ENCODE measurements at regions not wholly inside any gene's neighbourhood (a gene's known extent, or its start where the extent isn't known, plus 50 kb on each side); places are given as distances from the start of the nearest gene placed in this dataset.

DNA sequence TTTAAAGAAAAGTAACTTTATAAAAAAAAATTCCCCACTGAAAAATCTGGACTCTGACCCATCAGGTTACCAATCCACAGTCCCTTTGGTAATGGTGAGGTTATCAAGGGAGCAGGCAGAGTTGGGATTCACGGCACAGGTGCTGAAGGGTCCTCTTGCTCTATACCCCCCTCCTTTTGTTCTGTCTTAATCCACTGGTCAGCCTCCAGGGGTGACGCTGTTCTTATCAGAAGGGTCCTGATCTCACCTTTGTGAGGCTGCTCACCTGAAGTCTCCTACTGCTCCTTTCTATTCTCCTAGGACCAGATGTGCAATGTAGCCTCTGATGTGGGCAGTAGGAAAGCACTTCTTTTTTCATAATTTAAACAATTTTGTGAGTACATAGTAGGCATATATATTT, 80.6 kb upstream of the E2F8 start:
- intact Hi-C loops (cut with DNase I) = no loop called here
- no peak for DNase-seq

DNA sequence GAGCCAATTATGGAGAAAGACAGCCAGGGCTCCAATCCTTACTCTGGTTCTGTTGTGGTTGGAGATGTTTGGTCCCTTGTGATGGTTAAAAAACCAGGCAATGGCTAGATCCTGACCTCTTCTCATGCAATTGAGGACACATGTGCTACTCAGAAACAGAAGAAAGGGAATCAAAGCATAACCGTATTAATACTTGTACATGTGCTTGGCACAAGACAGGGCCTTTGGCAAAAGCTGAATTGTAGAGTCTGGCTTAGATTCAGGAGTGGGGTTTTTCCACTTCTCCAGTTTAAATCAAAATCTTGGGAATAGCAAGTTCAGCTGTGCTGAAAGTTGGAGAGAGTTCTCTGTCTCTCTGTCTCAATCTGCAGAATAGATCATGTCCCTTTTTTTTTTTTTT, 80.1 kb upstream of the E2F8 start:
- DNase-seq = no peak
- intact Hi-C loops (cut with DNase I) = no loop called here

DNA sequence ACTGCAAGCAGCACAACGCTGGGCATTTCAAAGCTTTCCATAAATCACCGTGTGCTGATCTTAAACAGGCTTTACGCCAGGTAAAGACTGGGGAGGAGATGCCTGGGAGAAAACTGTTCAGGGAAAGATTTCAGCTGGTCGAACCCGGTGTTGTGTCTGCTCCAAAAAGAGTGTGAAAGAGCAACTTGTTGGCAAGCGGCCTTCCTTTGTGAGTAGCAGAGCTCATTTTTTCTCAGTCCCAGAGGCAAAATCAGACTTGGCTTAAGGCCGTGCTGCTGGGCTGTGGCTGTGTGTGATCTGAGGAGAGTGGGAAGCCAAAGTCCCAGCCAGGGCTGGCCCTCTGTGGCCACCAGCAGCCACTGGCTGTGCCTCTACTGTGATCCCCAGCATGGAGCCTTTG, 75.7 kb upstream of the E2F8 start:
- DNase-seq = peak in 3 of 10 donors; percentile 22 to 45 (median 31)
- intact Hi-C loops (cut with DNase I) = no loop called here

DNA sequence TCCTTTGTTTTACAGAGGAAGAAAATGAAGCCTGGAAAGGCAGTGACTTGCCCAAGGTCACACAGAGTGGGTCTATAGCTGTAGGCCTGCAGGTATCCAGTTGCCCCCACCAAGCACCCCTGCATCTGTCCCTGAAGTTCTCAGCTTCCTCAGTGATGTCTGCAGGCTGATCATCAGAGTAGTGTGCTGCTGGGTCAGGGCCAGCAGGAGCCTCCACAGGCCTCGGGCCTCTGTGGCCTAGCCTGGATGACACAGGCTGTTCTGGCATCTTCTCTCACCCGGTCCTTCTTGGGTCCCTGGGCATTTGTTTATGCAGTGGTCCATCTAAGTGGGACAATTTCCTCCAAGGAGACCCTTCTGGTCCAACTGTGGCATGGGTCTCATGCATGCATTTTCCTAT, 74.8 kb upstream of the E2F8 start:
- intact Hi-C loops (cut with DNase I) = no loop called here
- no peak for DNase-seq

DNA sequence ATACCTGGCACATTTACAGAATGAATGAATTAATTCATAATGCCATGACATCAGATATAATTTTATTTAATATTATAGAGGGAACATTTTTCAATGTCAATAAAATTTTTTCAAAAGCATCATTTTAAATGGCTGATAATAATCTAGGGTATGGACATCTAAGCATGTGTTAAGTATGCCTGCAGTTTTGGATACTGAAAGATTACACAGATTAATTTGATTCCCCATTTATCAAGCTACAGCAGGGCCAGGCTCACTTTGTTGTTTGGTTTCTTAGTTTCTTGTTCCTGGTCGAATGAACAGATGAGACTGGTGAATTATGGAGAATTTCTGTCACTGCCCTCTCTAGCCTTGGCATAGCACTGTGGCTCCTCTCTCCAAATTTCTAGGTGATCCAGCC, 72.4 kb upstream of the E2F8 start:
- DNase-seq = no peak
- intact Hi-C loops (cut with DNase I) = no loop called here

DNA sequence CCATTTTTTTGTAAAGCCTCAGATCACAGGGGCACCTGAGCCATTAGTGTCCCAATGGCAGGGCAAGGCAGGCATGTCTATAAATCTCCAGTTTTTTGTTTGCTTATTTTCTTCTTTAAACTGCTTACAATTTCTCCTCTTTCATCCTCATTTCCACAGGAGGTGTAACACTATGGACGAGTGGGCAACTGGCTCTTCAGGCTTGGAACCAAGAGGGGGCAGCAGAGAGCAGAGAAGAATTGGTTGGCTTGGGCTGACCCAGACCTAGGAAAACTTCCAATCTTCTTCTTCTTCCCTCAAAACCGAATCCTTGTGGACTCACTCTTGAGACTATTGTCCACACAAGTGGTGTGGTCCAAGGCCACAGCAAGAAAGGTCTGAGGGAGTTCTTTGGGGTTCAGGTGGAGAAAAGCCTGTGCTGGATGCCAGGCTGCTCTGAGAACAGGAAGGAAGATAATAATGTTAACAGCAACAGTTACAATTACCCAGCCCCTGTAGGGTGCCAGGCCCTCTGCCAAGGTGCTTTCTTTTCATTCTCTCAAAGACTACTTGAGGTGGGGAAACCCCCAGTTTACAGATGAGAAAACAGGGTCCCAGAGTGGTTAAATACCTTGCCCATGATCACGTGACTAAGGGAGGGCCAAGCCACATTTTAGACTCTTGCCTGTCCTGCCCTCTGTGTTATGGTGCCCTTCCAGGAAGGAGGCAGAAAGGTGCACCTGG, 70.7 kb upstream of the E2F8 start:
- intact Hi-C loops (cut with DNase I) = loop anchor here (1.0 kb wide), 1 partner anchor 242 kb away; no protein-coding TSS in a partner anchor
- peak; percentile 48 to 93 (median 82) for DNase-seq

DNA sequence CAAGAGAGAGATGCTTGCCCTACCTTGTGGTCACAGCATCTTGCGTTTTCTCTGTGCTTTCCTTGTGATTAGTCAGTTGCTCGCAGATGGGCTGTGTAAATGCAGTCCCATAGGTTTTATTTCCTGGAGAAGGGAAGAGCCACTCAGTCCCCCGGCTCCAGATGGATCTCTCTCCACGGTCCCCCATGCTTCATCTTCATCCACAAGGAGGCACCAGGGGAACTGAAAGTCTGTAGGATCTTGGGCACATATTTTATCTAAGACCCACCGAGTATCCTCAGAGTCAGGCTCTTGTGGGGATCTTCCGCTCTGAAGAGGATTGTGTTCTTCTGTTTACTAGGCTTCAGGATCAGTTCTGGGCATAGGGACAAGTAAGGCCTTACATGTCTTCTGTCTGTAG, 66.8 kb upstream of the E2F8 start:
- DNase-seq = no peak
- intact Hi-C loops (cut with DNase I) = loop anchor here (10.0 kb wide), 1 partner anchor 427 kb away; no protein-coding TSS in a partner anchor

DNA sequence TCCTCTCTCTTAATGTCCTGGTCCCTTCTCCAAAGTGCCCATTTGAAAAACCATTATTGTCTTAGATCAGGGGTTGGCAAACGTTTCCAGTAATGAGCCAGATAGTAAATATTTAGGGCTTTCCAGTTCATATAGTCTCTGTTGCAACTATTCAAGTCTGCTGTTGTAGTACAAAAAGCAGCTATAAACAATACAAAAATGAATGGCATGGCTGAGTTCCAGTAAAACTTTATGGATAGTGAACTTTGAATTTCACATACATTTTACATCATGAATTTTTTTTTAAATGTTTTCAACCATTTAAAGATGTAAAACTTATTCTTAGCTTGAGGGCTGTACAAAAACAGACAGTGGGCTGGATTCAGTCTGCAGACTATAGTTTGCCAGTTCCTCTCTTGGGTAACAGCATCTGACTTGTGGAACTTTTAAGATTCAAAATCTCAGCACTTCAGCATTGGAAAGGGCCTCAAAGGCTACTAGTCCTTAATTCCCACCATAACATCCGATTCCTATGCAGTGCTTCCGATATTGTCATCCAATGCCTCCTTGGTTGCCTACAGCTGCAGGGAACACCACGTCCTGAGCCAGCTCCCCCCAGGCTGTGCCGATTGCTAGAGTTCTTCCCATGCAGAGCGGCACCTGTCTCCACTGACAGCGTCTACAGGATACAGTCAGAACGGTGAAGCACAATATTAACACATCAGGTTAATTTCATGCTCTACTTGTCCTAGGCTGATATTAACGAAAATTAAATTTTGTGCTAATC, 65.6 kb upstream of the E2F8 start:
- DNase-seq = no peak
- intact Hi-C loops (cut with DNase I) = loop anchor here (10.0 kb wide), 1 partner anchor 428 kb away; no protein-coding TSS in a partner anchor

DNA sequence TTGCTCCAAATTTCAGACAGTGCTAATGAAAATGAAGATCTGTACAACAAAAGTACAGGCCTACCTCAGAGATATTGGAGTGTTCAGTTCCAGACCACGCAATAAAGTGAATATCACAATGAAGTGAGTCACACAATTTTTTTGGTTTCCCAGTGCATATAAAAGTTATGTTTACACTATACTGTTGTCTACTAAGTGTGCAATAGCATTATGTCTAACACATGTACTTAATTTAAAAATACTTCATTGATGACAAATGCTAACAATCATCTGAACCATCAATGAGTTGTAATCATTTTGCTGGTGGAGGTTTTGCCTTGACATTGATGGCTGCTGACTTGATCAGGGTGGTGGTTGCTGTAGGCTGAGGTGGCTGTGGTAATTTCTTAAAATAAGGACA, 60.6 kb upstream of the E2F8 start:
- no peak for DNase-seq
- intact Hi-C loops (cut with DNase I) = loop anchor here (10.0 kb wide), 1 partner anchor 433 kb away; no protein-coding TSS in a partner anchor

DNA sequence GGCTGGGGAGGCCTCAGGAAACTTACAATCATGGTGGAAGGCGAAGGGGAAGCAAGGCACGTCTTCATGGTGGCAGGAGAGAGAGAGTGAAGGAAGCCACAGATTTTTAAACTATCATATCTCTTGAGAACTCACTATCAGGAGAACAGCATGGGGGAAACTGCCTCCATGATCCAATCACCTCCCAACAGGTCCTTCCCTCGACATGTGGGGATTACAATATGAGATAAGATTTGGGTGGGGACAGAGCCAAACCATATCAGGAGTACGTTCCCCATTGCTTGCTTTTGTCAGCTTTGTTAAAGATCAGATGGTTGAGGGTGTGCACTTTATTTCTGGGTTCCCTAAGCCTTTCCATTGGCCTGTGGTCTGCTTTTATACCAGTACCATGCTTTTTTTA, 53.7 kb upstream of the E2F8 start:
- no peak for DNase-seq

DNA sequence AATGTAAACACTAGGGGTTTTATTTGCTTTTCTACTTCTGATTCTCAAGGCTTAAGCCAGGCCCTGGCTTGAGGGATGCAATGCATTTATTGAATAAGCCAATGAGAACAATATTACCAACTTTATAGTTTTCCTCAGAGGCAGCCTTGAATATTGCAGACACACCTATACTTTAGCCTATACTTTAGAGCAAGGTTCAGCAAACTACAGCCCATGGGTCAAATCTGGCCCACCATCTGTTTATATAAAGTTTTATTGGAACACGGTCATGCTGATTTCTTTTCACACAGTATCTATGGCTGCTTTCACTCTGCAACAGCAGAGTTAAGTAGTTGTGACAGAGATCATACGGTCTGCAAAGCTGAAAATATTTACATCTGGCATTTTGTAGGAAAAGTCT, 50.3 kb upstream of the E2F8 start:
- DNase-seq = no peak
- intact Hi-C loops (cut with DNase I) = no loop called here

More for the DNA sequence above, 53.7 kb upstream of the E2F8 start:
- intact Hi-C loops (cut with DNase I) = no loop called here

Measured in posterior cingulate gyrus (tissue), 11 donors.